Caco-2 (cell line): ENCODE measurements at regions not wholly inside any gene's neighbourhood (a gene's known extent, or its start where the extent isn't known, plus 50 kb on each side); places are given as distances from the start of the nearest gene placed in this dataset.

Source experiments
- BruUV-seq: library from RNA; stranded (reverse); fragments of 400-500 nt; replicated peaks from 2 replicates; lab custom pipeline; 2021; lab: Mats Ljungman, UMichigan
- CTCF ChIA-PET: fragments of 300-600 bp; sonication (Branson Sonifier 250); formaldehyde crosslinking; loops from one replicate; lab custom pipeline; 2022; ENCODE audit warnings: antibody characterized with exemption; lab: Charles Lee
- POLR2A ChIA-PET: fragments of 300-600 bp; sonication (Branson Sonifier 250); formaldehyde crosslinking; loops from one replicate; lab custom pipeline; 2022; ENCODE audit warnings: antibody characterized with exemption; lab: Charles Lee
- DNase-seq, 2 experiments: peaks; one replicate each; pipeline versions ENCODE4 v3.0.0 to v3.0.0-alpha.2; 2020 to 2022
- H3K27me3 ChIP-seq: replicated peaks from 2 replicates; pipeline ENCODE4 v1.6.0; 2011; ENCODE audit warnings: low read length; ENCODE audit not compliant: control insufficient read depth, insufficient read depth
- H3K36me3 ChIP-seq: 2 replicates; pipeline ENCODE4 v1.5.1; 2011; ENCODE audit warnings: low read length; ENCODE audit not compliant: control insufficient read depth, insufficient read depth
- H3K4me1 ChIP-seq: fragments of 250-450 bp; sonication (Bioruptor Pico); 2 replicates; pipeline ENCODE4 v1.5.1; 2020; ENCODE audit warnings: mild to moderate bottlenecking
- H3K4me3 ChIP-seq: 2 replicates; pipeline ENCODE4 v1.5.1; 2011; ENCODE audit warnings: low read depth, mild to moderate bottlenecking, control low read depth, low read length
- H3K9me3 ChIP-seq: fragments of 250-450 bp; sonication (Bioruptor Pico); 2 replicates; pipeline ENCODE4 v1.5.1; 2020; ENCODE audit warnings: mild to moderate bottlenecking, moderate library complexity
- H3K27ac Mint-ChIP-seq: one replicate; pipeline ENCODE4 v1.8.0; 2022; ENCODE audit warnings: mixed read lengths; ENCODE audit not compliant: unreplicated experiment
- H3K27me3 Mint-ChIP-seq: one replicate; pipeline ENCODE4 v1.8.0; 2022; ENCODE audit warnings: mixed read lengths; ENCODE audit not compliant: insufficient read depth, unreplicated experiment
- H3K36me3 Mint-ChIP-seq: one replicate; pipeline ENCODE4 v1.8.0; 2022; ENCODE audit warnings: mild to moderate bottlenecking, mixed read lengths; ENCODE audit not compliant: insufficient read depth, unreplicated experiment
- H3K4me1 Mint-ChIP-seq: one replicate; pipeline ENCODE4 v1.8.0; 2022; ENCODE audit warnings: low read depth, mixed read lengths; ENCODE audit not compliant: unreplicated experiment
- H3K4me3 Mint-ChIP-seq: one replicate; pipeline ENCODE4 v1.8.0; 2022; ENCODE audit warnings: mild to moderate bottlenecking, moderate library complexity, mixed read lengths; ENCODE audit not compliant: unreplicated experiment
- H3K9me3 Mint-ChIP-seq: one replicate; pipeline ENCODE4 v1.8.0; 2022; ENCODE audit warnings: mixed read lengths; ENCODE audit not compliant: unreplicated experiment
- intact Hi-C: fragments of 100-400 bp; cut with micrococcal nuclease; formaldehyde crosslinking; loops from one replicate; pipeline ENCODE4 v1.10.0; 2022; ENCODE audit not compliant: unreplicated experiment
- TF ChIP-seq, protein P1 (sequence below), 2 experiments: fragments of 200-600 bp in 1 of 2; IDR thresholded peaks; 1 replicate in 1 of 2; 2 replicates in 1 of 2; pipeline versions ENCODE4 v1.5.1 to v1.8.0; 2011 to 2022; ENCODE audit warnings: antibody characterized with exemption in 1 of 2, control low read depth in 1 of 2, inconsistent platforms in 1 of 2, low read depth in 1 of 2, low read length in 1 of 2, mild to moderate bottlenecking in 1 of 2, moderate library complexity in 1 of 2; ENCODE audit not compliant: insufficient read depth in 1 of 2, severe bottlenecking in 1 of 2, unreplicated experiment in 1 of 2

DNA sequence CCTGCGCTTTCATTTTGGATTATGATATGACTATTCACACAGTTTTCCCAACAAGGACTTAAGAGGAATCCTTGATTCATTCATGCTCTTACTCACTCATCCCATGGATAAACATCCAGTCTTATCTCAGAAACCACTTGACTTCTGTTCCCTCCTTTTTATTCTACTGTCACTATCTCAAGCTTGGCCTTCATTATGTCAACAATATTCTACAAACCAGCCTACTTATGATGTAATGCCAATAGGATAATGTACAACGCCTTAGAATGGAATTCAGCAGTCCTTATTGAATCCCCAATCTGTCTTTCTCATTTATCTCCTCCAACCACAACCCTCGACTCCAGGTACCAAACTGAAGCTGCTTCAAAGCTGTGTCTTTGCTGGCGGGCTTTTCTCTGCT is 448.5 kb downstream of the PDZRN4 start:
- no TSS peak for BruUV-seq
- intact Hi-C loops, result no loop called here

DNA sequence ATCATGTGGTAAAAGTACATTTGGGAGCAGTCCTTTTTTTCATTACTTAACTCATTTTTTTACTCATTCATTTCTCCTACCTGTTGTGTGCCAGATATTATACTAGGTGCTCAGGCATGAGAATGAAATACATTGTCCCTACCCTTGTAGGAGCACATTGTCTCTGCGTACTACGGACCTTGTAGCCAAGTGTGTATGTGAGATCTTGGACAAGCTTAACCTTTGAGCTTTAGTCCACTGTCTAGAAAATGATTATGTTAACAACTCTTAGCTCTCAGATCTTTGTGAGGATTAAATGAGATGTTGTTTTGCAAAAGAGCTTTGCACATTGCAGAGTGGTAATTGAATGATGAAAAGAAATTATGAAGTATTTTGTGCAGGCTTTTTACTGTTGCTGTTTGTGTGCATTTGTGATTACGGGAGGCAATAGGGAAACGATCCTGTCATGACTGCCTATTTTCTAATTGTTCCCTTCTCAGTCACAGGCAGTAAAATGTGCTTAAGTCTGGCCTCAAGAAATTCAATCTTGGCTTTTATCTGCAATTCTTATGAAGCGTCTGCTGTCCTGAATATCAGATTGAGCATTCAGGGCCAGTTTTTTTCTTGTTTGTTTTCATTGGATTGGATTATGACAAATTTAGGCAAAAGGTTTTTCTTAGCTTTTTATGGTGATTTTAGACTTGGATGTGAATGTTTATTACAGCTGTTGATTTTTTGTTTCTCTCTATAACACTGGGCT is 447.7 kb downstream of the PDZRN4 start:
- intact Hi-C loops, result no loop called here
- POLR2A ChIA-PET, result no interaction called here
- Mint-ChIP-seq H3K27me3 (no peaks in the 10 kb centered on the region), H3K36me3 (no peaks in the 10 kb centered on the region), H3K27ac (no peak overlapping the region), H3K9me3 (no peaks in the 10 kb centered on the region), H3K4me1 (peaks cover 7% of the 10 kb centered on the region), H3K4me3 (no peak overlapping the region)
- CTCF ChIA-PET, result no interaction called here
- H3K36me3 ChIP-seq, result no peaks in the 10 kb centered on the region
- no peaks in the 10 kb centered on the region for H3K27me3 ChIP-seq
- TF ChIP-seq, protein P1, sequence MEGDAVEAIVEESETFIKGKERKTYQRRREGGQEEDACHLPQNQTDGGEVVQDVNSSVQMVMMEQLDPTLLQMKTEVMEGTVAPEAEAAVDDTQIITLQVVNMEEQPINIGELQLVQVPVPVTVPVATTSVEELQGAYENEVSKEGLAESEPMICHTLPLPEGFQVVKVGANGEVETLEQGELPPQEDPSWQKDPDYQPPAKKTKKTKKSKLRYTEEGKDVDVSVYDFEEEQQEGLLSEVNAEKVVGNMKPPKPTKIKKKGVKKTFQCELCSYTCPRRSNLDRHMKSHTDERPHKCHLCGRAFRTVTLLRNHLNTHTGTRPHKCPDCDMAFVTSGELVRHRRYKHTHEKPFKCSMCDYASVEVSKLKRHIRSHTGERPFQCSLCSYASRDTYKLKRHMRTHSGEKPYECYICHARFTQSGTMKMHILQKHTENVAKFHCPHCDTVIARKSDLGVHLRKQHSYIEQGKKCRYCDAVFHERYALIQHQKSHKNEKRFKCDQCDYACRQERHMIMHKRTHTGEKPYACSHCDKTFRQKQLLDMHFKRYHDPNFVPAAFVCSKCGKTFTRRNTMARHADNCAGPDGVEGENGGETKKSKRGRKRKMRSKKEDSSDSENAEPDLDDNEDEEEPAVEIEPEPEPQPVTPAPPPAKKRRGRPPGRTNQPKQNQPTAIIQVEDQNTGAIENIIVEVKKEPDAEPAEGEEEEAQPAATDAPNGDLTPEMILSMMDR (IDR thresholded peaks at IDR 0.05; ENCODE audit: insufficient read depth in 1 of 2, low read depth in 1 of 2, low read length in 1 of 2, severe bottlenecking in 1 of 2, unreplicated experiment in 1 of 2), result no peak
- DNase-seq, result no peak
- no peak overlapping the region for H3K4me3 ChIP-seq
- H3K4me1 ChIP-seq, result no peaks in the 10 kb centered on the region
- H3K9me3 ChIP-seq, result no peaks in the 10 kb centered on the region
- BruUV-seq, result no TSS peak

More for the DNA sequence above, 448.5 kb downstream of the PDZRN4 start:
- no peaks in the 10 kb centered on the region for H3K36me3 Mint-ChIP-seq
- no peaks in the 10 kb centered on the region for H3K9me3 Mint-ChIP-seq
- no peak for DNase-seq
- H3K27ac Mint-ChIP-seq, result no peak overlapping the region
- Histone ChIP-seq H3K36me3 (no peaks in the 10 kb centered on the region), H3K4me3 (no peak overlapping the region), H3K9me3 (no peaks in the 10 kb centered on the region), H3K4me1 (no peaks in the 10 kb centered on the region), H3K27me3 (no peaks in the 10 kb centered on the region)
- H3K27me3 Mint-ChIP-seq, result no peaks in the 10 kb centered on the region
- ChIA-PET CTCF (no interaction called here), POLR2A (no interaction called here)
- H3K4me3 Mint-ChIP-seq, result no peak overlapping the region
- peaks cover 7% of the 10 kb centered on the region for H3K4me1 Mint-ChIP-seq
- TF ChIP-seq, protein P1 (IDR thresholded peaks at IDR 0.05; ENCODE audit: insufficient read depth in 1 of 2, low read depth in 1 of 2, low read length in 1 of 2, severe bottlenecking in 1 of 2, unreplicated experiment in 1 of 2), result no peak

DNA sequence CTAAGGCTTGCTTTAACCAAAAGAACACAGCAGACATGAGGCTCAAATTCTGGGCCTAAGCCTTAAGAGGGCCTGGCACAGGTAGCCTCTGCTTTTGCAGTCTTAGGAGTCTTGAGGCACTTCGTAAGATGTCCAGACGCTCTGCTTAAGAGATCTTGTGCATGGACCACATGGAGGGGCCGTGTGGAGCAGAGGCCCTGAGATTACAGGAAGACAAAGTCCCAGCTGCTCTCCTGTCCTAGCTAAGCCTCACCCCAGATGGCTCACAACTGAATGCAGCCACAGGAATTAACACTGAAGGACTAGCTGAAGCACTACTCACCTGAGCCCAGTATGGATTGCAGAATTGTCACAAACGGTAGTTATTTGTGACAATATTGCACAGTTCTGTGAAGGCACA is 446.0 kb downstream of the PDZRN4 start:
- CTCF ChIA-PET, result no interaction called here
- no peaks in the 10 kb centered on the region for H3K27me3 Mint-ChIP-seq
- no TSS peak for BruUV-seq
- no peak overlapping the region for H3K27ac Mint-ChIP-seq
- no peak overlapping the region for H3K4me3 Mint-ChIP-seq
- H3K4me3 ChIP-seq, result no peak overlapping the region
- no peaks in the 10 kb centered on the region for H3K9me3 Mint-ChIP-seq
- intact Hi-C loops, result no loop called here
- H3K27me3 ChIP-seq, result no peaks in the 10 kb centered on the region
- peaks cover 7% of the 10 kb centered on the region for H3K4me1 Mint-ChIP-seq
- TF ChIP-seq, protein P1 (IDR thresholded peaks at IDR 0.05; ENCODE audit: insufficient read depth in 1 of 2, low read depth in 1 of 2, low read length in 1 of 2, severe bottlenecking in 1 of 2, unreplicated experiment in 1 of 2), result no peak
- no peaks in the 10 kb centered on the region for H3K4me1 ChIP-seq
- H3K36me3 ChIP-seq, result no peaks in the 10 kb centered on the region
- H3K9me3 ChIP-seq, result no peaks in the 10 kb centered on the region
- no peak for DNase-seq
- POLR2A ChIA-PET, result no interaction called here
- H3K36me3 Mint-ChIP-seq, result no peaks in the 10 kb centered on the region
